ENCODE measurements at regions not wholly inside any gene's neighbourhood (a gene's known extent, or its start where the extent isn't known, plus 50 kb on each side); places are given as distances from the start of the nearest gene placed in this dataset.

GRCh38 chr10:62599161-62599560, 205.4 kb upstream of the ADO start:
- TF ChIP-seq POLR2A (IDR thresholded peaks at IDR 0.05; ENCODE audit: low read depth, low read length) (no peak), POLR2AphosphoS5 (IDR thresholded peaks at IDR 0.05; ENCODE audit: low read depth, low read length) (no peak)

All from GM12891 (cell line).